GM12865 (cell line): ENCODE measurements at regions not wholly inside any gene's neighbourhood (a gene's known extent, or its start where the extent isn't known, plus 50 kb on each side); places are given as distances from the start of the nearest gene placed in this dataset.

Experiments used
- DNase-seq: peaks from one replicate; pipeline ENCODE4 v3.0.0; 2010; ENCODE audit warnings: low read depth
- H3K4me3 ChIP-seq: 2 replicates; pipeline ENCODE4 v1.5.1; 2011; ENCODE audit warnings: mild to moderate bottlenecking, low read depth, low read length, control low read depth
- TF ChIP-seq, protein P1 (sequence below): IDR thresholded peaks from 2 replicates; pipeline ENCODE4 v1.5.1; 2011; ENCODE audit warnings: low read length, control low read depth, low read depth, inconsistent platforms; ENCODE audit not compliant: insufficient read depth; ENCODE audit errors: missing control alignments

DNA sequence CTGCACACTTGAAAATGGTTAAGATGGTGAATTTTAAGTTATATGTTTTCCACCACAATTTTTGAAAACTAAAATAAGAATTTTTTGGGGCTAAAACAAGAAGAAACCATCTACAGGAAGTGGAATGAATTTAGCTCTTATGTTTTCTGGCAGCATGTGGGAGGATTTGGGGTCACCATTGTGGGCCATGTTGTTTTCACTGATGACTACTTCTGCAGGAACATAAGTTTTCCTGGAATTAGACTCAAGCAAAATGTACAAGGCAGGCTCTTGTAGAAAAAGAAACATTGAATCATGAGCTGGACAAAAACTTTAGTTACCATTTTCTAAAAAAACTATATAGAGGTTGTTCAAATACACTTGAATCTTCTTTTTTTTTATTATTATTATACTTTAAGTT is 125.3 kb upstream of the C1QTNF9B start:
- no peak for DNase-seq
- no peak overlapping the region for H3K4me3 ChIP-seq
- TF ChIP-seq, protein P1, sequence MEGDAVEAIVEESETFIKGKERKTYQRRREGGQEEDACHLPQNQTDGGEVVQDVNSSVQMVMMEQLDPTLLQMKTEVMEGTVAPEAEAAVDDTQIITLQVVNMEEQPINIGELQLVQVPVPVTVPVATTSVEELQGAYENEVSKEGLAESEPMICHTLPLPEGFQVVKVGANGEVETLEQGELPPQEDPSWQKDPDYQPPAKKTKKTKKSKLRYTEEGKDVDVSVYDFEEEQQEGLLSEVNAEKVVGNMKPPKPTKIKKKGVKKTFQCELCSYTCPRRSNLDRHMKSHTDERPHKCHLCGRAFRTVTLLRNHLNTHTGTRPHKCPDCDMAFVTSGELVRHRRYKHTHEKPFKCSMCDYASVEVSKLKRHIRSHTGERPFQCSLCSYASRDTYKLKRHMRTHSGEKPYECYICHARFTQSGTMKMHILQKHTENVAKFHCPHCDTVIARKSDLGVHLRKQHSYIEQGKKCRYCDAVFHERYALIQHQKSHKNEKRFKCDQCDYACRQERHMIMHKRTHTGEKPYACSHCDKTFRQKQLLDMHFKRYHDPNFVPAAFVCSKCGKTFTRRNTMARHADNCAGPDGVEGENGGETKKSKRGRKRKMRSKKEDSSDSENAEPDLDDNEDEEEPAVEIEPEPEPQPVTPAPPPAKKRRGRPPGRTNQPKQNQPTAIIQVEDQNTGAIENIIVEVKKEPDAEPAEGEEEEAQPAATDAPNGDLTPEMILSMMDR: no peak

GRCh38 chr13:24023073-24023472 is 125.8 kb upstream of the C1QTNF9B start:
- no peak for DNase-seq
- no peak overlapping the region for H3K4me3 ChIP-seq
- TF ChIP-seq, protein P1: no peak

GRCh38 chr13:24027494-24027893 is 130.2 kb upstream of the C1QTNF9B start:
- no peak overlapping the region for H3K4me3 ChIP-seq
- TF ChIP-seq, protein P1: no peak
- DNase-seq: no peak

DNA sequence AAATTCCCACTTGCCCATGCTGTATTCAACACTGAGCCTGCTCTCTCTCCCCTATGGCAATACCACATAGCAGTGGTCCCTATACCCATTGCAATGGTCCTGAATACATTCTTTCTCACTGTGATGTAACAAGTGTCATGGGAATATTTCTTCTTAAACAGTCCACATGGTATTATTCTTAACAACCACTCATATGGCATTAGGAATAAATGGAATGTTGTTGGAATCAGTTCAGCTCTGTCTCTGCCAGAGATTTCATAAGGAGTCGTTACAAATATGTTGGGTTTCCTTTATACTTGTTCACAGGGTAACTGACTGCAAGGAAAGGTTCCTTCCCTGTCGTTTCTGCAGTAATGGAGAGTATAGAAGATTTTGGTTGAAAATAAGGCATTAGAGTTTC is 128.3 kb upstream of the SPATA13 start:
- H3K4me3 ChIP-seq: no peak overlapping the region
- DNase-seq: no peak
- TF ChIP-seq, protein P1: no peak

DNA sequence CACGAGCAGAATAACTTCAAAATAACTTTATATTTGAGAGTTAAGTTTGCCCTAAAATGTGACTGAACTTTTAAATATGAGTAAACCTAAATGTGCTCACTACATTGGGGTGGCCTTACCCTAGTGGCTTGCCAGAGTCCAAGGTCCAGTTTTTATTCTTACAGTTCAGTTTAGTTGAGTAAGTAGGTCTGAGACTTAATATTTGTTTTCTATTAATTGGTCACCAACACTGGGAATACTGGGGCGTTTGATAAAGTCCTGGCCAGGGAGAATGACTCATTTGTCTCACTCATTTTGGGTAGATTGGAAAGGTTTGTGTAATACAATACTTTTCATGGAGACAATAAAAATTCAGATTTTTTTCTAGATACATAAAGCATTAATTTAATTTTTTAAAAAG is 127.8 kb upstream of the SPATA13 start:
- H3K4me3 ChIP-seq: no peak overlapping the region
- TF ChIP-seq, protein P1: no peak
- DNase-seq: no peak

DNA sequence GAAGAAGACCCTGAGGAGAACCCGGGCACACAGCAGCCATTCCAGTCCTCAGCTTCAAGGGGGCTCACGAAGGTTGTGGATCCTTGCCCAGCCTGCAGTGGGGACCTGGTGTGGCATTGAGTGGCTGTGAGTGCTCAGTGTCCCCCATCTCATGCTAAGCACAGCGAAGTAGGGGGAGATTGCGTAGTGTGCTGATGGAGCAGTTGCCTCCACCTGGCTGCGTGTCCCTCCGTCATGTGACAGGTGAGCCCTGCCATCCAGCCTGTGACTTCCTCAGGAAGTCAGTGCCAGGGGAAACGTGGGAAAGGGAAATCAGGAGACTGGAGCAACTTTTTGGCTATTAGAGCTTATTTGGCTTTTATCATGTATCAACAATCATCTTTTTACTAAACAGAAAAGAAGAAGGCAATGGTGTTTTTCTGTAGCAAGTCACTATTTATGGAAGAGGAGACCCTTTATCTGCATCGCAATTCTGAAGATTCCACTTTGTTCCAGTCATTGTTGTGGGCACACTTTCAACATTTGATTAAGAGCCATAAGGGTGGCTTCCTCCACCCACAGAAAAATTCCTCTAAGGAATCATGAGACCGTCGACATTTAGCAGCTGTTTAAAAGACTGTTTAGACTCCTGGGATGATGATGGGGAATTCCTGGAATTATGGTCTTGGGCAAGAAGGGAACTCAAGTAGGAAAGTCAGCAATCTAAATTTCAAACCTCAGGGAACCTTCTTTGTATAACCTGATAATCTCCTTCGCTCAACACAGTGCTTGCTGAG is 126.8 kb upstream of the SPATA13 start:
- no peak overlapping the region for H3K4me3 ChIP-seq
- no peak for DNase-seq
- TF ChIP-seq, protein P1: no peak

DNA sequence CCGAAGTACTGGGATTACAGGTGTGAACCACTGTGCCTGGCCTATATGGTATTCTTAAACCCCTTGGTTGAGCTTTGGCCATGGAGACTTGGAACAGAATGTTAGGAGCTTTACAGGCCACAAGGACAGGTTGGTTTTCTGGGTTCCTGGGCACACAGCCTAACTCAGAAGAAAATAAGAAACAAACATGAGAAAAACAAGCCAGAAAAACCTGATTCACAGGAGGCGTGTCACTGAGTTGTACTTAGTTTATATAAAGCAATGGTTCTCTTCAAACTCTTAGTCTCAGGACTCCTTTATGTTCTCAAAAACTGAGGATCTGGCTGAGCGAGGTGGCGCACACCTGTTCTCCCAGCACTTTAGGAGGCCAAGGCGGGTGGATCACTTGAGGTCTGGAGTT is 125.1 kb upstream of the SPATA13 start:
- TF ChIP-seq, protein P1: no peak
- no peak overlapping the region for H3K4me3 ChIP-seq
- no peak for DNase-seq
